Upper lobe of left lung (tissue), 6 donors: ENCODE measurements at regions not wholly inside any gene's neighbourhood (a gene's known extent, or its start where the extent isn't known, plus 50 kb on each side); places are given as distances from the start of the nearest gene placed in this dataset.
A peak's percentile ranks its signal among the peaks of the same experiment; 100 is the strongest.
"Not testable (repeated sequence)": the region's sequence is repeated elsewhere in the genome, so short reads cannot be mapped to it uniquely, and the experiment has no call there.

Experiments used
- ATAC-seq, 2 donors: fragments of 200-7000 bp; cut with Tn5 transposase; one replicate each; pipeline ENCODE4 v1.9.1; 2022; ENCODE audit warnings: mild to moderate bottlenecking in 2 of 2, moderate library complexity in 2 of 2; ENCODE audit not compliant: low FRiP score in 2 of 2
- DNase-seq, 2 donors: peaks; one replicate each; pipeline ENCODE4 v3.0.0-alpha.2; 2019 to 2020
- H3K27ac ChIP-seq, 4 donors: fragments of 200-600 bp; sonication (generic); one replicate each; pipeline ENCODE4 v1.5.1; 2016 to 2019
- H3K27me3 ChIP-seq, 4 donors: fragments of 200-600 bp; sonication (generic); one replicate each; pipeline ENCODE4 v1.5.1; 2017 to 2019
- H3K36me3 ChIP-seq, 4 donors: fragments of 200-600 bp; sonication (generic); one replicate each; pipeline ENCODE4 v1.5.1; 2016 to 2019
- H3K4me1 ChIP-seq, 4 donors: fragments of 200-600 bp; sonication (generic); one replicate each; pipeline ENCODE4 v1.5.1; 2018 to 2019
- H3K4me3 ChIP-seq, 4 donors: fragments of 200-600 bp; sonication (generic); one replicate each; pipeline ENCODE4 v1.5.1; 2017 to 2019; ENCODE audit warnings: mild to moderate bottlenecking in 2 of 4, moderate library complexity in 1 of 4
- H3K9me3 ChIP-seq, 4 donors: fragments of 200-600 bp; sonication (generic); one replicate each; pipeline ENCODE4 v1.5.1; 2018 to 2019
- EP300 ChIP-seq, 4 donors: sonication (generic); formaldehyde crosslinking; IDR thresholded peaks; one replicate each; pipeline ENCODE4 v1.5.1; 2017; ENCODE audit warnings: antibody characterized with exemption in 4 of 4, control low read depth in 2 of 4
- POLR2A ChIP-seq, 4 donors: fragments of 450-650 bp; IDR thresholded peaks; one replicate each; pipeline ENCODE4 v1.5.1; 2016 to 2017; ENCODE audit warnings: antibody characterized with exemption in 4 of 4, mild to moderate bottlenecking in 2 of 4
- POLR2AphosphoS5 ChIP-seq, 2 donors: sonication (generic); formaldehyde crosslinking; IDR thresholded peaks; one replicate each; pipeline ENCODE4 v1.5.1; 2017; ENCODE audit warnings: antibody characterized with exemption in 2 of 2
- WGBS, 2 donors: methylation state at CpG; one replicate each; pipeline ENCODE4 v1.1.5; 2017 to 2018; 5-methylcytosine and 5-hydroxymethylcytosine counted together
- TF ChIP-seq, protein P1 (sequence below), 6 experiments: fragments of 450-650 bp in 4 of 6; fragments of 200-600 bp in 2 of 6; sonication (generic) in 2 of 6; IDR thresholded peaks; one replicate each; pipeline ENCODE4 v1.5.1; 2016 to 2019; ENCODE audit warnings: antibody characterized with exemption in 6 of 6
- donor health status: DM: no; HTN: no; CAD: no; lungs with moderate emphysema.
- donor health status: DM: no; HTN: yes; CAD: no; lungs with severe emphysema.

GRCh38 chr13:63773476-63773875, 2357.8 kb upstream of the PCDH20 start:
- no peak overlapping the region for H3K27ac ChIP-seq
- no peak for TF ChIP-seq POLR2AphosphoS5 (IDR thresholded peaks at IDR 0.05)
- no peak for TF ChIP-seq EP300 (IDR thresholded peaks at IDR 0.05)
- no peak for TF ChIP-seq POLR2A (IDR thresholded peaks at IDR 0.05)
- TF ChIP-seq, protein P1, sequence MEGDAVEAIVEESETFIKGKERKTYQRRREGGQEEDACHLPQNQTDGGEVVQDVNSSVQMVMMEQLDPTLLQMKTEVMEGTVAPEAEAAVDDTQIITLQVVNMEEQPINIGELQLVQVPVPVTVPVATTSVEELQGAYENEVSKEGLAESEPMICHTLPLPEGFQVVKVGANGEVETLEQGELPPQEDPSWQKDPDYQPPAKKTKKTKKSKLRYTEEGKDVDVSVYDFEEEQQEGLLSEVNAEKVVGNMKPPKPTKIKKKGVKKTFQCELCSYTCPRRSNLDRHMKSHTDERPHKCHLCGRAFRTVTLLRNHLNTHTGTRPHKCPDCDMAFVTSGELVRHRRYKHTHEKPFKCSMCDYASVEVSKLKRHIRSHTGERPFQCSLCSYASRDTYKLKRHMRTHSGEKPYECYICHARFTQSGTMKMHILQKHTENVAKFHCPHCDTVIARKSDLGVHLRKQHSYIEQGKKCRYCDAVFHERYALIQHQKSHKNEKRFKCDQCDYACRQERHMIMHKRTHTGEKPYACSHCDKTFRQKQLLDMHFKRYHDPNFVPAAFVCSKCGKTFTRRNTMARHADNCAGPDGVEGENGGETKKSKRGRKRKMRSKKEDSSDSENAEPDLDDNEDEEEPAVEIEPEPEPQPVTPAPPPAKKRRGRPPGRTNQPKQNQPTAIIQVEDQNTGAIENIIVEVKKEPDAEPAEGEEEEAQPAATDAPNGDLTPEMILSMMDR (IDR thresholded peaks at IDR 0.05): no peak
- no peaks in the 10 kb centered on the region for H3K36me3 ChIP-seq
- no peak overlapping the region for H3K4me3 ChIP-seq
- ATAC-seq (no peak), DNase-seq (no peak)
- H3K27me3 ChIP-seq: no peaks in the 10 kb centered on the region
- WGBS, 2 donors: 55 to 69% methylated on average over 3 of the region's 3 CpGs
- no peaks in the 10 kb centered on the region for H3K4me1 ChIP-seq
- no peaks in the 10 kb centered on the region for H3K9me3 ChIP-seq

DNA sequence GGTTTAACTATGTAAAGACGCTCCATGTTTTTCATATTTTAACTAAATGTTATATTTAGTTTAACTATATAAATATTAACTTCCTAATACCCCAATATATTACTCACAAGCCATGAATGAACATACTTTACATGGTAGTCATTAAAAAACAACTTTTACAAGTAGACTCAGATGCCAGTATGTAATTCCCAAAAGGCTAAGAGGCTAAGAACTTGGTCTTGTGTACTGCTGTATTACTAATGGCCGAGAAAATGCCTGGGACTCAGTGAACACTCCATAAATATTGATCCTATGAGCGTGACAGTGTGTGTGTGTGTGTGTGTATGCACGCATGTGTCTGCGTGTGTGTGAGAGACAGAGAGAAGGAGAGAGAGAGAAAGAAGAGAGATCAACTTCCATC, 2342.0 kb upstream of the PCDH20 start:
- not testable (repeated sequence) for DNase-seq, H3K27me3 ChIP-seq, ATAC-seq, H3K27ac ChIP-seq, H3K4me3 ChIP-seq, H3K36me3 ChIP-seq, H3K9me3 ChIP-seq, H3K4me1 ChIP-seq
- 33 to 62% methylated on average over 3 to 5 of the region's 5 CpGs for WGBS, 2 donors

DNA sequence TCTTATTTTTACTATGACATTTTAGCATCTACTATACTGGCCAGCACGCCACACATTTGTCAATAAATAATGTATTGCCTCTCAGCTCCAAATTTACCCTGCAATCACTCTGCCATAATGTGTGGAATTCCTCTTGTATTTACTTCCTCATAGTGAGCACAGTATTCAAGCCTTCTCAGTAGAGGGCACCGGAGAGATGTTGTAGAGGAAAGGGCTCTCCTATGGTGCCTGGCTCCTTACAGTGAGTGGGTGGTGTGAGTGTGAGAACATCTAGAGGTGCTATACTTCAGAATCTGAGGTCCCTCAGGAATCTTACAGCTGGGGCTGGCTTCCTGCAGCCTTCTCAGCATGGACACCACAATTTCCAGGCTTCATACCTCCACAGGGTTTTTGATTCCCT, 2334.2 kb upstream of the PCDH20 start:
- not testable (repeated sequence) for H3K4me3 ChIP-seq, H3K36me3 ChIP-seq, ATAC-seq, H3K4me1 ChIP-seq, DNase-seq, H3K27me3 ChIP-seq, H3K9me3 ChIP-seq, H3K27ac ChIP-seq
- WGBS, 2 donors: no CpG with 5 or more reads among the region's 2 CpGs

GRCh38 chr13:63741814-63742101, 2326.1 kb upstream of the PCDH20 start:
- H3K4me1 ChIP-seq, H3K27me3 ChIP-seq, ATAC-seq, H3K27ac ChIP-seq, H3K4me3 ChIP-seq, DNase-seq, H3K36me3 ChIP-seq: not testable (repeated sequence)
- WGBS, 2 donors: 94% methylated on average over 16 of the region's 19 CpGs; no CpG with 5 or more reads in 1 of the 2 donors
- H3K9me3 ChIP-seq: peaks cover 0 to 22% (median 5%) of the 10 kb centered on the region in 4 donors

DNA sequence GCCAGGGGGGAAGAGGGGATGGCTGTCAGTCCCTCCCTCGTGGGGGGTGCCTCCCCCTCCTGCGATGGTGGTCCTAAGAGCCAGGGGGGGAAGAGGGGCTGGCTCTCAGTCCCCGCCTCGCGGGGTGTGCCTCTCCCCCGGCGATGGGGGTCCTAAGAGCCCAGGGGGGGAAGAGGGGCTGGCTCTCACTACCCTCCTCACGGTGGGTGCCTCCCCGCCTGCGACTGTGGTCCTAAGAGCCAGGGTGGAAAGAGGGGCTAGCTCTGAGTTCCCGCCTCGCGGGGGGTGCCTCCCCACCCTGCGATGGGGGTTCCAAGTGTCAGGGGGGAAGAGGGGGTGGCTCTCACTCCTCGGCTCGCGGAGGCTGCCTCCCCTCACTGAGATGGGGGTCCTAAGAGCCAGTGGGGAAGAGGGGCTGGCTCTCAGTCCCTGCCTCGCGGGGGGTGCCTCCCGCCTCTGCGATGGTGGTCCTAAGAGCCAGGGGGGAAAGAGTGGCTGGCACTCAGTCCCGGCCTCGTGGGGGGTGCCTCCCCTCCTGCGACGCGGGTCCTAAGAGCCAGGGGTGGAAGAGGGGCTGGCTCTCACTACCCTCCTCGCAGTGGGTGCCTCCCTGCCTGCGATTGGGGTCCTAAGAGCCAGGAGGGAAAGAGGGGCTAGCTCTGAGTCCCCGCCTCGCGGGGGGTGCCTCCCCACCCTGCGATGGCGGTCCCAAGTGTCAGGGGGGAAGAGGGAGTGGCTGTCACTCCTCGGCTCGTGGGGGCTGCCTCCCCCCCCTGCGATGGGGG, 2325.6 kb upstream of the PCDH20 start:
- no peaks in the 10 kb centered on the region for H3K36me3 ChIP-seq
- H3K4me1 ChIP-seq: no peaks in the 10 kb centered on the region
- TF ChIP-seq EP300 (IDR thresholded peaks at IDR 0.05) (no peak), POLR2A (IDR thresholded peaks at IDR 0.05) (no peak), POLR2AphosphoS5 (IDR thresholded peaks at IDR 0.05) (no peak)
- TF ChIP-seq, protein P1 (IDR thresholded peaks at IDR 0.05): no peak
- no peaks in the 10 kb centered on the region for H3K27me3 ChIP-seq
- WGBS, 2 donors: 93 to 94% methylated on average over 3 to 25 of the region's 36 CpGs
- no peak overlapping the region for H3K4me3 ChIP-seq
- peaks cover 0 to 22% (median 5%) of the 10 kb centered on the region in 4 donors for H3K9me3 ChIP-seq
- DNase-seq (peak; percentile 13 to 57), ATAC-seq (peak in 1 of 2 donors; percentile 22)
- no peak overlapping the region for H3K27ac ChIP-seq

GRCh38 chr13:63739112-63739735, 2323.6 kb upstream of the PCDH20 start:
- 94 to 100% methylated on average over 3 to 9 of the region's 23 CpGs for WGBS, 2 donors
- H3K9me3 ChIP-seq: peaks cover 0 to 22% (median 5%) of the 10 kb centered on the region in 4 donors
- H3K36me3 ChIP-seq, ATAC-seq, H3K4me1 ChIP-seq, H3K27ac ChIP-seq, H3K4me3 ChIP-seq, H3K27me3 ChIP-seq: not testable (repeated sequence)
- DNase-seq: peak in 1 of 2 donors; percentile 47

DNA sequence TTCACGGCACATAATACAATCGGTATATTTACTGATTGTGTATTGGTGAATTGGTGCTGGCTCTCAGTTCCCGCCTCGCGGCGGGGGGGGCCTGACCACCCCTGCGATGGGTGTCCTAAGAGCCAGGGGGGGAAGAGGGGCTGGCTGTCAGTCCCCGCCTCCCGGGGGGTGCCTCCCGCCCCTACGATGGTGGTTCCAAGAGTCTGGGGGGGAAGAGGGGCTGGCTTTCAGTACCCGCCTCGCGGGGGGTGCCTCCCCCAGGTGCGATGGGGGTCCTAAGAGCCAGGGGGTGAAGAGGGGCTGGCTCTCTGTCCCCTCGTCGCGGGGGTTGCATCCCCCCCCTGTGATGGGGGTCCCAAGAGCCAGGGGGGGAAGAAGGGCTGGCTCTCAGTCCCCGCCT, 2321.8 kb upstream of the PCDH20 start:
- no peak for TF ChIP-seq POLR2A (IDR thresholded peaks at IDR 0.05)
- no peak for TF ChIP-seq POLR2AphosphoS5 (IDR thresholded peaks at IDR 0.05)
- H3K36me3 ChIP-seq: no peaks in the 10 kb centered on the region
- no peak for ATAC-seq
- peaks cover 0 to 22% (median 5%) of the 10 kb centered on the region in 4 donors for H3K9me3 ChIP-seq
- H3K4me1 ChIP-seq: no peaks in the 10 kb centered on the region
- peak; percentile 12 to 72 for DNase-seq
- no peaks in the 10 kb centered on the region for H3K27me3 ChIP-seq
- no peak overlapping the region for H3K27ac ChIP-seq
- WGBS, 2 donors: 95 to 99% methylated on average over 8 to 15 of the region's 19 CpGs
- H3K4me3 ChIP-seq: no peak overlapping the region
